ENCODE measurements at regions not wholly inside any gene's neighbourhood (a gene's known extent, or its start where the extent isn't known, plus 50 kb on each side); places are given as distances from the start of the nearest gene placed in this dataset.
A peak's percentile ranks its signal among the peaks of the same experiment; 100 is the strongest.

DNA sequence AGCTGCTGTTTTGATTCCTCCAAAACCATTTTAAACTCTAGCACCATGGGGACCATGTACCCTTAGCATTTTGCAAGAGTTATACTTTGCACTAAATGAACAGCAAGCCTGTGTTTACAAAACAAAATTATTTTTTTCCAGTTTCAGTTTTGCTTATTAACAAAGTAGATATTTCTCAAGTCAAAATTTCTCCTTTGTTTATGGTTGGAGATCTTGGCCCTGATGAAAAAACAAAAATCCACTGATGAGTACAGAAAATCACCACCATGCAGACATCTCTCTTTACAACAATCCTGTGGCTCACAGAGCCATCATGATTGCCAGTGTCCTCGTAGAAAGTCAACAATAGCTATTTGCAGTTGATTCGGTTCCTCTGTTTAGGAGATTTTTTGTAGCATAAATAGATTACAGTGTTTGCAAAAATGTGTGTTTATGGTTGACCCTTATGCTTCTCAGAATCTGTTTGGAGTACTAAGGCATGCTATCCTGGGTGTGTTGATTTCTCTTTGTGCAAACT lies 201.1 kb upstream of the NUDT4 start:
- no peak for DNase-seq (ENCODE audit: low spot score)
- no peaks in the 10 kb centered on the region for H3K36me3 Mint-ChIP-seq (ENCODE audit: low read depth)
- no peaks in the 10 kb centered on the region for H3K27me3 Mint-ChIP-seq (ENCODE audit: low read depth)
- no peaks in the 10 kb centered on the region for H3K9me3 Mint-ChIP-seq (ENCODE audit: low read depth)
- H3K4me3 Mint-ChIP-seq (ENCODE audit: unreplicated experiment): no peak overlapping the region
- TF ChIP-seq, protein P1, sequence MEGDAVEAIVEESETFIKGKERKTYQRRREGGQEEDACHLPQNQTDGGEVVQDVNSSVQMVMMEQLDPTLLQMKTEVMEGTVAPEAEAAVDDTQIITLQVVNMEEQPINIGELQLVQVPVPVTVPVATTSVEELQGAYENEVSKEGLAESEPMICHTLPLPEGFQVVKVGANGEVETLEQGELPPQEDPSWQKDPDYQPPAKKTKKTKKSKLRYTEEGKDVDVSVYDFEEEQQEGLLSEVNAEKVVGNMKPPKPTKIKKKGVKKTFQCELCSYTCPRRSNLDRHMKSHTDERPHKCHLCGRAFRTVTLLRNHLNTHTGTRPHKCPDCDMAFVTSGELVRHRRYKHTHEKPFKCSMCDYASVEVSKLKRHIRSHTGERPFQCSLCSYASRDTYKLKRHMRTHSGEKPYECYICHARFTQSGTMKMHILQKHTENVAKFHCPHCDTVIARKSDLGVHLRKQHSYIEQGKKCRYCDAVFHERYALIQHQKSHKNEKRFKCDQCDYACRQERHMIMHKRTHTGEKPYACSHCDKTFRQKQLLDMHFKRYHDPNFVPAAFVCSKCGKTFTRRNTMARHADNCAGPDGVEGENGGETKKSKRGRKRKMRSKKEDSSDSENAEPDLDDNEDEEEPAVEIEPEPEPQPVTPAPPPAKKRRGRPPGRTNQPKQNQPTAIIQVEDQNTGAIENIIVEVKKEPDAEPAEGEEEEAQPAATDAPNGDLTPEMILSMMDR (IDR thresholded peaks at IDR 0.05): no peak
- H3K27ac Mint-ChIP-seq (ENCODE audit: unreplicated experiment): peak overlapping the region; percentile 60
- peaks cover 33% of the 10 kb centered on the region for H3K4me1 Mint-ChIP-seq (ENCODE audit: low read depth)

DNA sequence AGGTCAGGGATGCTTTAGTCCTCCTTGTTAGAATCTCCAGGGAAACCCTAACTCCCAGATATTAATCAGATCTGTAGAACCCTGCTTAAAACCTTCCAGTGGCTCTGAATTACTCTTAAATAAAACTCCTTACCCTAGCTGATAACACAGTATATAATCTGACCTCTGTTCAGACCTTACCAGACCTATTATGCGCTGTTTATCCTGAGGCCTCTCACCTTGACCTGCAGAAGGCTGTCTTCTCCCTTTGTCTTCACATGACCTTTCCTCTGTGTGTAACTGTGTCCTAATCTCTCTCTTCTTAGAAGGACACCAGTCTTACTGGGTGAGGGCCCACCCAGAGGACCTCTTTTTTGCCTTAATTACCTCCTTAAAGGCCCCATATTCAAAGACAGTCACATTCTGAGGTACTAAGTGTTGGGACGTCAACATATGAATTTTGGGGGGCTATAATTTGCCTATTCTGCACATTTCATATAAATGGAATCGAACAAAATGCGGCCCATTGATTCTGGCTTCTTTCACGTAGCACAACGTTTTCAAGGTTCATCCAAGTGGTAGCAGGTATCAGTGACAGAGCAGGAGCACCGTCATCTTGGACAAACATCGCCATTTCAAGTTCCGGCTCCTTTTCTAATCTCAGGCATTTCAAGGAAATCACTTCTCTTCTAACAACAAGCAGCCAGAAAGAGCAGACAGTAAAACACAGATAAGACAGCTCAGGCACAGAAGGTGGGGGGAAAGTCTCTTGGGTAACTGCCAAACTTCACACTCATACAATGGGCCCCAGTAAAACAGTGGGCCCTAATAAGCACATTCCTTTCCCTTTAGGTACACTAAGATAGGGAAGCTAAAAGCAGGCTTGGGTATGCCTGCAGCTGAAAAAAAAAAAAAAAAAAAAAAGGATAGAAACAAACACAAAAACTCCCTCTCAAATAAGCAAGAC lies 200.2 kb upstream of the NUDT4 start:
- no peaks in the 10 kb centered on the region for H3K36me3 Mint-ChIP-seq (ENCODE audit: low read depth)
- H3K27ac Mint-ChIP-seq (ENCODE audit: unreplicated experiment): peak overlapping the region; percentile 13
- no peaks in the 10 kb centered on the region for H3K27me3 Mint-ChIP-seq (ENCODE audit: low read depth)
- peaks cover 33% of the 10 kb centered on the region for H3K4me1 Mint-ChIP-seq (ENCODE audit: low read depth)
- H3K4me3 Mint-ChIP-seq (ENCODE audit: unreplicated experiment): no peak overlapping the region
- no peaks in the 10 kb centered on the region for H3K9me3 Mint-ChIP-seq (ENCODE audit: low read depth)
- TF ChIP-seq, protein P1 (IDR thresholded peaks at IDR 0.05): no peak
- no peak for DNase-seq (ENCODE audit: low spot score)

DNA sequence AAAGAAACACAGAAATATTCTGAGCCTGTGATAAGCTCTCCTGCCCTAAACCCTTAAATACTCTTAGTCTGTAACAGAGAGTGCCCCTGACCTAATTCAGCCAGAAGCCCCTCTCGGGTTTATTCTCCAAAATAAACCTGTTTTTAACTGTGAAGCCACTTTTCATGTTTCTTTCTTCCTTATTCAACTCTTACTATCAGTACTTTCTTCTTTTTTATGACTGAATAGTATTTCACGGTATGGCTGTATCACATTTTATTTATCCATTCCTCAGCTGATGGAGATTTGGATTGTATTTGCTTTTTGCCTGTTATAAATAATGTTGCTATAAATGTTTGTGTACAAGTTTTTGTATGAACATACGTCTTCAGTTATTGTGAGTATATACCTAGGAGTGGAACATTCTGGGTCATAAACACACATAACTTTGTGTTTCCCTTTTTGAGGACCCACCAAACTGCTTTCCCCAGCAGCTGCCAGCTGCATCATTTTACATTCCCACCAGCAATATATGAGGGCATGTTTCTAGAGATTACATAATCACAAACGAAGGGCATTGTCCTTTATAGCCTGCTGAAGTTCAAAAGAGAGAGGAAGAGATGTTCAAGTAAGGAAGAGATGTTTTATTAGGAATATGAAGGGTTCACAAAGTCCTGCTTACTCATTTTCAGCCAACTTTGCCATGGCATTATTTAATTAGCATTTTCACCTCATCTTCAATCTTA lies 199.4 kb upstream of the NUDT4 start:
- Mint-ChIP-seq H3K27me3 (ENCODE audit: low read depth) (no peaks in the 10 kb centered on the region), H3K9me3 (ENCODE audit: low read depth) (no peaks in the 10 kb centered on the region), H3K4me3 (ENCODE audit: unreplicated experiment) (no peak overlapping the region), H3K27ac (ENCODE audit: unreplicated experiment) (peak overlapping the region; percentile 19), H3K4me1 (ENCODE audit: low read depth) (peaks cover 33% of the 10 kb centered on the region), H3K36me3 (ENCODE audit: low read depth) (no peaks in the 10 kb centered on the region)
- TF ChIP-seq, protein P1 (IDR thresholded peaks at IDR 0.05): no peak
- DNase-seq (ENCODE audit: low spot score): no peak

DNA sequence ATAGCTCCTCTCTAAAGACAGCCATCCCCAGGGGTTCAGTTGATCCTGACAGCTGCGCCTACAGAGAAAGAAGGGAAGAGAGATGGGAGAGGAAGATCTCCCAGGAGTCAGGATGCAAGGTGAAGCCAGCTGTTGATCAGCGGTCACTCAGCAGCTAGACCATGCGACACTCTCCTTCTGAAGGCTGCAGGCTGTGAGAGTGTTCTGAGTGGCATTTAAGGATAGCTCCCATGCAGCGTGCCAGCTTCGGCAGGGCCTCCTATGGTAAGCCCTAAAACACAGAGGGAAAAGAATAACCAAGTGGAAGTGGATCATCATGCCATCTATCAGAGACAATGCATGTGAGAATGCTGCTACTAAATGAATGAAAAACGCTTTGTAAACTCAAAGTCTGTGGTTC lies 197.9 kb upstream of the NUDT4 start:
- Mint-ChIP-seq H3K4me1 (ENCODE audit: low read depth) (peaks cover 46% of the 10 kb centered on the region), H3K36me3 (ENCODE audit: low read depth) (no peaks in the 10 kb centered on the region)

DNA sequence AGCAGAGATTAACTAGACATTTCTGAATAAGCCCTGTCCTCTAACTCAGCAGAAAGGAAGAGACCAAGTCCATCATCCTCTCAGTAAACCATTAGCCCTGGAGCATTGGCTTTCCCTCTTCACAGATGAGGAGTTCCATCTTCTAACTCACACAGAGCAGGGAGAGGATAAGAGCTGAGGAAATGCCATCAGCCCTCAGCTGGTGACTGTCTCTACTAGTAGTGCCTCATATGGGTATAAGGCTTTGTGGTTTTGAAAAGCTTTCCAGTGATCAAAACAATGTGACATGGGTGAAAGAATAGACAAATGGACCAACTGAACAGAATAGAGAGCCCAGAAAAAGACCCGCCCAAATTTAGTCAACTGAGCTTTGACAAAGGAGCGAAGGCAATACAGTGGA lies 197.2 kb upstream of the NUDT4 start:
- Mint-ChIP-seq H3K4me1 (ENCODE audit: low read depth) (peaks cover 46% of the 10 kb centered on the region), H3K27me3 (ENCODE audit: low read depth) (no peaks in the 10 kb centered on the region), H3K27ac (ENCODE audit: unreplicated experiment) (no peak overlapping the region), H3K9me3 (ENCODE audit: low read depth) (no peaks in the 10 kb centered on the region), H3K36me3 (ENCODE audit: low read depth) (no peaks in the 10 kb centered on the region), H3K4me3 (ENCODE audit: unreplicated experiment) (no peak overlapping the region)
- DNase-seq (ENCODE audit: low spot score): no peak
- TF ChIP-seq, protein P1 (IDR thresholded peaks at IDR 0.05): no peak

More for the DNA sequence above, 197.9 kb upstream of the NUDT4 start:
- TF ChIP-seq, protein P1 (IDR thresholded peaks at IDR 0.05): no peak
- Mint-ChIP-seq H3K27me3 (ENCODE audit: low read depth) (no peaks in the 10 kb centered on the region), H3K27ac (ENCODE audit: unreplicated experiment) (no peak overlapping the region), H3K9me3 (ENCODE audit: low read depth) (no peaks in the 10 kb centered on the region), H3K4me3 (ENCODE audit: unreplicated experiment) (no peak overlapping the region)
- DNase-seq (ENCODE audit: low spot score): no peak
